ENCODE measurements at regions not wholly inside any gene's neighbourhood (a gene's known extent, or its start where the extent isn't known, plus 50 kb on each side); places are given as distances from the start of the nearest gene placed in this dataset.
A peak's percentile ranks its signal among the peaks of the same experiment; 100 is the strongest.

- DNase-seq (ENCODE audit: low read depth) = no peak
Observed at GRCh38 chr16:85460252-85461021, 152.7 kb upstream of the GSE1 start.

- DNase-seq (ENCODE audit: low read depth) = peak; percentile 8
Observed at GRCh38 chr16:85461022-85461813, 151.9 kb upstream of the GSE1 start.

GRCh38 chr16:85461814-85462713 lies 151.1 kb upstream of the GSE1 start:
- peak; percentile 8 for DNase-seq (ENCODE audit: low read depth)

GRCh38 chr16:85462714-85463611 lies 150.2 kb upstream of the GSE1 start:
- DNase-seq (ENCODE audit: low read depth) = no peak

- DNase-seq (ENCODE audit: low read depth) = no peak
Observed at GRCh38 chr16:85463672-85464382, 149.3 kb upstream of the GSE1 start.

- DNase-seq (ENCODE audit: low read depth) = no peak
Observed at GRCh38 chr16:85464383-85465305, 148.5 kb upstream of the GSE1 start.

GRCh38 chr16:85465328-85466303 lies 147.5 kb upstream of the GSE1 start:
- DNase-seq (ENCODE audit: low read depth) = peak; percentile 10

- no peak for DNase-seq (ENCODE audit: low read depth)
Observed at GRCh38 chr16:85466304-85466700, 146.8 kb upstream of the GSE1 start.

GRCh38 chr16:85466989-85467388 lies 146.1 kb upstream of the GSE1 start:
- no peak for DNase-seq (ENCODE audit: low read depth)

GRCh38 chr16:85469929-85470590 lies 143.1 kb upstream of the GSE1 start:
- no peak for DNase-seq (ENCODE audit: low read depth)

GRCh38 chr16:85470873-85471272 lies 142.2 kb upstream of the GSE1 start:
- DNase-seq (ENCODE audit: low read depth) = no peak

- no peak for DNase-seq (ENCODE audit: low read depth)
Observed at GRCh38 chr16:85471469-85472431, 141.4 kb upstream of the GSE1 start.

- no peak for DNase-seq (ENCODE audit: low read depth)
Observed at GRCh38 chr16:85472514-85472913, 140.6 kb upstream of the GSE1 start.

- DNase-seq (ENCODE audit: low read depth) = no peak
Observed at GRCh38 chr16:85473323-85473722, 139.8 kb upstream of the GSE1 start.

GRCh38 chr16:85473909-85474620 lies 139.1 kb upstream of the GSE1 start:
- no peak for DNase-seq (ENCODE audit: low read depth)

Data from non-pigmented ciliary epithelial cell (primary cell).